GM19351 (cell line): ENCODE measurements at regions not wholly inside any gene's neighbourhood (a gene's known extent, or its start where the extent isn't known, plus 50 kb on each side); places are given as distances from the start of the nearest gene placed in this dataset.

Experiments
- ATAC-seq: cut with Tn5 transposase; IDR thresholded peaks from one replicate; pipeline ENCODE4 v1.9.1; 2021; ENCODE audit warnings: mild to moderate bottlenecking, moderate library complexity; ENCODE audit not compliant: unreplicated experiment

DNA sequence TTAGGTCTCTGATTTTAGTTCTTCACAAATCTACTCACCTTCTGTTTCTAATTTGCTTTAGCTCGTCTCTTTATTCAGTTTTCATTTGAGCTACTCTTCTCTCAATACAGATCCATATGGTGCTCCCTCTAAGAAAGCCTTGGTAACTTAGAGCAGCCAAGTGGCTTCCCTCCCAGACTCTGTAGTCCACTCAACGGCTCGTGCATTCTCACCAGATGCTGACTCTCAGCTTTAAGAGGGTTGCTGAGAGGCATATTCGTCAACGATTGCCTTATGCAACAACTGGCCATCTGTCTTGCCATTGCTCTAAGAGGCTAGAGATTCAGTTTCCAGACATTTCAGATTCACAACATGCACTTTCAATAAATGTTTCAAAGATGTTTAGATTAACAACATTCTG, 785.8 kb upstream of the SLC10A2 start:
- no peak for ATAC-seq

DNA sequence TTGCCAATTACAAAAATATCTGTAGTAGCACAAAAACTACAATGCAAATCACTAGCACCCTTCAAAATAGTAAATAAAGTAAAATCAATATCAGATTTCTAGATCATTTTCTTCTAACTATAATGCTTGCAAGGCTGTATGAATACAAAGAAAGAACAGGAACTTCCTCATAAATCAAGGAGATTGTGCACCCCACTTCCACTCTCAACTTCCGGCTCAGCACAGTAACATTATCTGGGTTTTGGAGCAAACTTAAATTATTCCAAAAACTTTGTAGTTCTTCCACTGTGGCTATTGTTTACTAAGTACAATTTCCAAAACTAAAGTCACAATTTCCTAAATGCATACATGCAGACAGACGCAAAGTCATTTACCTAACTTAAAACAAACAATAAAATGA, 778.3 kb upstream of the SLC10A2 start:
- no peak for ATAC-seq

DNA sequence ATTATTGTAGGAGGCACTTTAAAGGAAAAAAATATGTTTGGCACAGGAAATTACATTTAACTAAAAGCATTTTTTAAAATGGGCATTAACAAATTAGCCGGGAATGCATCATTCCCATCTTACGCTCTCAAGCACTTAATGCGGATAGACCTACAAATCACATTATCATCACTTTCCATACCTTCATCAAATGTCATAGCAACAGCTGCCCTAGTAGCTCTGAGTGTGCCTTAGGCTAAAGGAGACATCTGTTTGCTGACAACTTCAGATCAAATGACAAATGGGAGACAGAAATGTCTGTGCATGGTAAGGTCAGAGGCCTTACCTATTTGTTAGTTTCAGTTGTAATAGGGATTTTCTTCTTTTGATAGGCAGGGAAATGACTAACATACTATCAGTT, 773.2 kb upstream of the SLC10A2 start:
- ATAC-seq: no peak

DNA sequence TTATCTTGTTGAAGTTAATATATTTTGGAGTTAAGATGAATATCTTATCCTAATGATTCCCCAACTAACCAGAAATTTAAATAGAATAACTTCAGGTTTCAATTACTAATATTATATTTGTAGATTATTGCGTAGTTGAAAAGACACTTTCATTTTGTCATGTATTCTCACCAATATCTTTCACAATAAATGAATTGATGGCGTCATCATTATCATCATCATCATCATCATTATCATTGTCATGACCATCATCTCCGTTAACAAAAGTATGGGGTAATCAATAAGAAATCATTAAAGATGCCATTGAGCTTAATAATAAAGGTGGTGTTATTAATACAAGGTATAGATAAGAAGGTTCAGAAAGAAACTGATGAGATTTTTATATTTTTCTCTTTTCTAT, 768.8 kb upstream of the SLC10A2 start:
- ATAC-seq: no peak

DNA sequence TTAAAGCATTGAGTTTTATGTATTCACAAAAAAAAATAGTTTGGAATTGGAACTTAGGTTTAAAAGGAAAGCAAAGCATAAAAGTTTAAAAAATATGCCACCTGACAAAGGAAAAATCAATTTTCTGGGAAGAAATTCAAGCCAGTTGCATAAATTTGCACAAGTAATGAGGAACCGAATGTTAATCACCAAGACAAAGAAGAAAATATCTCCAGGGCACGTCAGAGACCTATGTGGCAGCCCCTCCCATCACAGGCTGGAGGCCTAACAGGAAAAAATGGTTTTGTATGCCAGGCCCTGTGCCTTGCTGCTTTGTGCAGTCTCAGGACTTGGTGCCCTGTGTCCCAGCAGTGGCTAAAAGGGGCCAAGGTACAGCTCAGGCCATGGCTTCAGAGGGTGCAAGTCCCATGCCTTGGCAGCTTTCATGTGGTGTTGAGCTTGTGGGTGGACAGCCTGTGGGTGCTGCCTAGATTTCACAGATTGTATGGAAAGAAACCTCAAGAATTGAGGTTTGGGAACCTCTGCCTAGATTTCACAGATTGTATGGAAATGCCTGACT, 767.2 kb upstream of the SLC10A2 start:
- no peak for ATAC-seq

DNA sequence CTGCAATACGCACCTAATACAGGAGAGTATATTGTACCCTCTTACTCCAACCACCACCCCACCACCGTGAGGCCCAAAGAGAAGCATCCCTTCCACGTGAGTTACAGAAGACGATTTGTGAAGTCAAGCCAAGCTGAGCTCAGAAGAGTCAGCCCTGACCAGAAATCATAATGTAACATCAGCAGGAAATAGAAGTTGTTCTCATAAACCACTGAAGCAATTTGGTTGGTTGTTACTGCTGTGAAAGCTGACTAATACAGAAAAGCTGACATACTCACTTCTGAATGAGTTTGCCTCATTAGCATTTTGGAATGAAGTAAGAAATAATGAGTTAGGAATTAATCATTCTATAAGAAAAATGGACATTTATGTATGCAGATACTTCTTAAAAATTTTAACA, 749.4 kb upstream of the SLC10A2 start:
- ATAC-seq: no peak

DNA sequence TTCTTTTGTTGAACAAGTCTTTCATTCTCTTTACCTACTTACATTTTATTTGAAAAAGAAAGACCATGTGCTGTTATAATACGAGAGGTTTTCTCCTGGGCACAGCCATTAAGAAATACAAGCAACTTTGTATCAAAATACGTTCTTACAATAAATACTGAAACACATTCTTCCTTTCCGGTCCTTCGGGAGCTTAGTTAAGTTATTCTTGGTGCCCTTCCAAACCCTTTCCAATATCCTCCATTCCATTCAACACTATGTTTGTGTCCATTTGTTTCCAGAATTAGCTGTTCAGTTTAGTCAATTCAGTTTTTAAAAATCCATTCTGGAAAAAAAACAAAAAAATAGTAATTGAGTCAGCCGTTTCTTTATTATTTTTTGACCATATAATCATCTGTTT, 746.8 kb upstream of the SLC10A2 start:
- no peak for ATAC-seq

DNA sequence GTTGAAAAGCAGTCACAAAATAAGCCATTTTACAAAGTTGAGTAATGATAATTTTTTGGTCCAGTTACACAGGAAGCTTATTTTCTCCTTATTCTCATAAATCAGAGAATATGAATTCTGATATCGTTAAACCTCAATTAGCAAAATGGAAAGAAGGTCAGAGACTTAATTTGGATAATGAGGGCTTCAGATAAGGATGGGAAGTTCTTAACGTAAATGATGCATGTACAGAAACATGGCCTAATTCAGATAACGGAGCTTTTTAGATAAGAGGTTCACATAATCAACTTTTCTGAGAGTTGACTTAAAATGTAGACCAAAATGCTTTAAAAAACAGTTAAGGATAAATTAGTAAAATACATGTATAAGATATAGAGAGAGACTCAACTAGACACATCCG, 746.3 kb upstream of the SLC10A2 start:
- ATAC-seq: no peak

DNA sequence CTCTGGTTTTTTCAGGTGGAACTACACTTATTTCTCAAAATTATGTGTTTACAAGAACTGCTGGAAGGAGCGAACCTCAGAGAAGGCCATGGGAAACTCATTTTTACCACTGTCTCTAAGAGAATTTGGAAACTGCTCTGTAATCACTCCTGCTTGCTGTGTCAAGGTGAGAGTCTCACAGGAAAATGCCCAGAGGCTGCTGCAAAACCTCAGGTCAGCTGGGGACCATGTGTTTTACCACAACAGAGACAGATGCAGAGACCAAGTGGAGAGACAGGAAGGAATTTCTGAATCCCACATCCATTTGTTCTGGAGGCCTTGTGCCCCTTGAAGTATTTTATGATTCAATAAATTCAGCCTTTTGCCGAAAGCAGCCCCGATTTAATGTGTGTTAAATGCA, 743.8 kb upstream of the SLC10A2 start:
- no peak for ATAC-seq

DNA sequence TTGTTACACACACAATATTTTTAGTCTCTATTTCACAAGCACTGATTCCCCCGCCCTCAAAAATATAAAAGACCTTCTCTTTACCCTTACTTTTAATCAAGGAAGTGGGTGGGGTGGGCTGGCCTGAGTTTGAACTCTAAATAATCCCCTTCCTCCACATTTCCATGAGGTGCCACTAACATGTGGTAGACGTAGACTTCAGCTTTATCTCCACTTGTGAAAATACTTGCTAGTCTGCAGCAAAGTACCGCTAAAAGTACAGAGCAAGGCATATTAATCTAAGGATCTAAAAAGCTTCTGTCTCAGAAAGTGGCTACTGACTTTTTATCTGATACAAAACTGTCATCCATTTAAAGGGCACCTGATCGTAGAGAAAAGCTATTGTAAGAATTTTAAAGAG, 739.6 kb upstream of the SLC10A2 start:
- ATAC-seq: no peak

DNA sequence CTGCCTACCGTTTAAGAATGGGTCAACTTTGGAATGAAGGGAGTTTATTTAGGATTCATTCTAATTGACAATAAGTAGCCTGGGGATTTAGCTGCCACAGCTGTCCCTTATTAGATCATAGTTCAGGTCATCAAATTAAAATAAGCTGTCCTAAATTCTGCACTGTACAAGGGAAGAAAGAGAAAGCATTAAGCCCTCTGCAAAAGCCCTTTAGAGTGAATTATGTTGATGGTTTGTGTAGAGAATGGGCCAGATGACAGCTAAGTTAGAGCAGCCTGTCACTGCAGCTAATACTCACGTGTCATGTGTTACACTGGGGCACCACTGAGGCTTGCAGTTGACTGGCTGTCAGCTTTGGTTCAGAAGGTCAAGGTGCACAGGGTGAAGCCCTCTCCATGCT, 737.1 kb upstream of the SLC10A2 start:
- no peak for ATAC-seq

DNA sequence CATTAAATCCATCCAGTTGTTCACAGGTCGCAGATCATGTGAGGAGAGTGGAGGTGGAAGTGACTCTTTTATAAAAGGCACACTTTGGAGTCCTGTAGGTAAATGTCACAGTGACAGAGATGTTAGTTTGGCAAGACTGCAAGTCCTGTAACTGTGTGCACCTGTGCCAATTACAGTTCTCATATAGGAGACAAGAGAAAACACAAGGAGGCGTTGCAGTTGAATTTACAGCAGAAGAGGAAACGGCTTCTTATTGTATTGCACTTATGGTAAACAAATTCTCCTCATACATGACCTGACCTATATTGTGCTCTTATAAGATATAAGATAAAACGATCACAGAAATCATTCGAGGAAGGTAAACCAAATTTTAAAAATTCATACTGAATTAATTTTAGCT, 732.8 kb upstream of the SLC10A2 start:
- ATAC-seq: no peak

DNA sequence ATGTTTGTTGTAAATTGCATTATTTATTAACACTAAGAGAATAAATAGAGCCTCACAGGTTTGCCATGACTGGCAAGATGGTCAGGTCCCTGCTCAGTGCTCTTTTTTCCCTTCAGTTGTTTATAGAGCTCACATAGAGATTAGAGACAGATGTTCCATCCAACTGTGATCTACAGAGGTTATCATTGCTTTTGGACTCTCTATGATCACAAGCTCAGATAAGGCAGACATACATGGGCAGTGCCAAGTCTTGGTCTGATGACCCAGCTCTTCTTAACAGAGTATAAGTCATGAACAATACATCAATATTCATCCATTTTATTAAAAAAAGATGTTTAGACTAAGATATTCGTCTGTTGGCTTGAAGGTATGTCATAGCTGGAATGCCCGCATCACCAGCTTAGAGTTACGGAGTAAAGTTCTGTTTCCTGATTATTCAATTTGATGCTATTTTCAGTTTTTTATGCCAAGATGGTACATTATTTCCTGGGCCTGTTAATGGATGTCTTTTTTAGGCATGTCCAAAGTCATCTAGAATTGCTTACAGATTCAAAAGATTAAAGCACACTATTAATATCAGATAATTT, 729.8 kb upstream of the SLC10A2 start:
- no peak for ATAC-seq

DNA sequence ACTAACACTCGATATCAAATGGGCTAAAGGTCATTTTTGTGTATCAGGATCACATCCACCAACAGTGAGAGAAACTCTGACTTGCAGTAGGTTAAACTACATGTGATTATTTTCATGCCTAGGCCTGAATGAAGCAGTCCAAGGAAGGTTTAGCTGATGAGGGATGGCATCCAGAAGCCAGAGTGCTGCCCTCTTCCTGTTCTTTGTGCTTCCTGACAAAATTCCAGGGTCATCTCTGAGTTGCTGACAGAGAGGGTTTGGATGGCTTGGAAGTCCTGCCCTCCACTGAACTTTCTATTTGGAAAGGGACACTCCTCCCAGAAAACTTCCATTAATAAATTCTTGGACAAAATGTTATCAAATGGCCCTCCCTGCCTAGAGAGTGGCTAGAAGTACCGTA, 728.3 kb upstream of the SLC10A2 start:
- ATAC-seq: no peak

DNA sequence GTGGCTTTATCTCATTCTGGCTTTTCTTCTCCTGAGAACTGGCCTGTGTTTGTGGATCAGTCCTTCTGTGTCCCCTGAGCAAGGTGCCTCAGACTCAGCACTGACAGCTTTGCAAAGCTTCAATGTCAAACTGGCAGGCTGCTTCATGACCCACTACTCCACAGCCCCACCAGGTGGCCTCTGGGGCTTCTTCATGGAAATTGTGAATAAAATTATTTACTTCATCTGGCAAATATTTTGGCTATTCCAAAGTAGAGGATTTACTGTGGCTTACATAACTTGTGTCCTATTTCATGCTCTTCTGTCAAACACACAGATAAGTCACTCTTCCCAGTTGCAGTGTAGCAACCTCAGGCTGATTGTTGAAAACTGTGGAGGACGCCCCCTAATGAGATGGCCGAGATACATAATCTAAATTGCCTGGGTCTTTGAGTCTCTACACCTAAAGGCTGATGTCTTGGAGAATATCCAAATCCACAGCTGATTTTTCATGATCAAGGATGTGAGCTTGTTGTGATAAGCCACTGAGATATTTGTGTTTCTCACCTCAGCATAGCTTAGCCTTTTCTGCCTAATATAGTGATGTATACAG, 721.9 kb upstream of the SLC10A2 start:
- ATAC-seq: no peak

DNA sequence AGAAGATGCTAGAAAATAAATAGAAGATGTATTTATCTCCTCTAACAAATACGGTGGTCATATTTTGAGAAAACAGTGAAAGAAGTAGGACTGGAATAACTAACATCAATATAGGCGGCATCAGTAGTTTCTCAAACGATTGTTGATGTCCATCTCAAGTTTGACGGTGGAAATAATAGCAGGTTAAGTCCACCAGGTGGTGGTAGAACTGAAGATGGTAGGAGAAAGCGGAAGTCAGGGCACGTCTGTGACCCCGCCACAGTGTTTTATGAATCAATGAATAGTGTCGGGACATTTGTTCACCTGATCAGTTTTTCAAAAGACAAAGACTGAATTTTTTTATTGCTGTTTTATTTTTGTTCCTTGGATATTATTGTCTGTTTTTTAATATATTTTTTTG, 706.4 kb upstream of the SLC10A2 start:
- no peak for ATAC-seq

DNA sequence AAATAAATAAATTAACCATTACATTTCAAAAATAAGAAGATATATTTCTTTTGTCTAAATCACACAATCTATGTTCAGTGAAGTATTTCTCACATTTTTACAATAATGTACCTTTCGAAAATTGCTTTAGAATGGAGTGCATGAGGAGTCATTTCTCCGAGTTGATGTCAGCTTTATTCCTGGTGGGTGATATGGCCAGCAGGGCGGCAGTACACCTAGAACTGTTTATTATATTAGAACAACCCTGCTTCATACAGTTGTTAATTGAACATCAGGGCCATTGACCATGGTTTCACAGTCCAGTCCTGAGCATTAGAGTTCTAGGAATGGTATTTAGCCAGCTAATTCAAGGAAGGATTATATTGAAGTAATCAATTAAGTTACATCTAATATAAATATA, 696.3 kb upstream of the SLC10A2 start:
- no peak for ATAC-seq

DNA sequence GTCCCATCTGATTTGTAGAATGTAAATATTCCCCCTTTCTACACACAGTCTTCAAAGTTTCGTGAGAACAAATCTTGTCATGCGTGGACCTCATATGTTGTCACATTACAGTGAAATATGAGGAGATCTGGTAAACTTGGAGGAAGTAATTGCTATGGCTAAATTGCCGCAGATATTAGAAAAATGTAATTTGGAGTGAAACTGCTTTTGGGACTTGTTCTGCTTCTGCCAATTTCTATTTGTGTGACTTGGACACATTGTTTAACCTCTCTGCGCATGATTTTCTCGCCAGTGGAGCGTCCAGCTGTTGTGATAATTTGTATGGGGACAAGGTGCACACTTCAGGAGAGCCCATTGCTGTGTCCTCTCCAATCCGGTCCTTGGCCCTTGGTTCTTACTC, 693.1 kb upstream of the SLC10A2 start:
- no peak for ATAC-seq

DNA sequence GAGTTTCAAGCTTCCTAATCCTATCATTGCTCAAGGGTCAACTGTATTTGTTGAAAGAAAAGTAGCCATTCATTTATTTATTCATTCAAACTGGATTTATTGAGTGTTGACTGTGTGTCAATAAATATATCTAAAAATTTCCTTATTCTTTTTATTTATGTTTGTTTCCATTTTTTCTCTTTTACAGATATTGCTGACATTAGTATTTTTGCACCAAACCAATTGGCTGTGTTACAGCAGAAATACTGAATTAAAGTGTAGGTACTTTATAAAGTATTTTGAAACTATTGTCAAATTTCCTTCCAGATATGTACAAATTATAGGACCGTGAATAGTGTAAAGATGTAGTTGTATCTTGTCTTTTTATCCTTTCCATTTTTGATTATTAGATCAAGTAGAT, 692.0 kb upstream of the SLC10A2 start:
- ATAC-seq: no peak

DNA sequence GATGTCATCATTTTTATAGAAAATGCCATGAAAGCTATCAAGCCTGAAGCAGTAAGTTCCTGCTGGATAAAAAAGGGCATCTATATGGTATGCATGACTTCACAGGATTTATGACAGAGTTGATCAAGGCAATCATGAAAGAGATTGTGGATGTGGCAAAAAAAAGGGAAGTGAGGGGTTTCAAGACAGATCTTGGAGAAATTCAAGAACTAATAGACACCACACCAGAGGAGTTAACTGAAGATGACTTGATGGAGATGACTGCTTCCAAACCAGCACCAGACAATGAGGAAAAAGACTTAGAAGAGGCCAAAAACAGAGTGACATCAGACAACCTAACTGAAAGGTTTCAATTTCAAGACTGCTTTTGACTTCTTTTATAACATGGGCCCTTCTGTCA, 691.1 kb upstream of the SLC10A2 start:
- ATAC-seq: no peak

DNA sequence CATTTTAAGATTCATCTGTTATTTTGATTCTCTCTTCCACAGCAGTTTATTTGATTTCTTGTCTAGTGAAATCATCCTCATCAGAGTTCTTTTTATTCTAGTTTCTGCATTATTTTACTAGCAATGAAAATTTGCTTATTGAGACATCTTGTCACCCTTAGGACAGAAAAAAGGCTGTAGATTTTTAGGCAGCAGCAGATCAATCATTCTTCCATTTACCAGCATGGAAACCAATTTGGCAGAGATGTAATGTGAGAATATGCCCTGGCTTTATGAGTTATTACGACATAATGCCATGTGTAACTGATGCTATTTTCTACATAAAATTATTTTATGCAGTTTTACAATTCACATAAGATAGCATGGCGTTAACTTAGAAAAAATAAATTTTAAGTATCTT, 688.6 kb upstream of the SLC10A2 start:
- ATAC-seq: no peak

DNA sequence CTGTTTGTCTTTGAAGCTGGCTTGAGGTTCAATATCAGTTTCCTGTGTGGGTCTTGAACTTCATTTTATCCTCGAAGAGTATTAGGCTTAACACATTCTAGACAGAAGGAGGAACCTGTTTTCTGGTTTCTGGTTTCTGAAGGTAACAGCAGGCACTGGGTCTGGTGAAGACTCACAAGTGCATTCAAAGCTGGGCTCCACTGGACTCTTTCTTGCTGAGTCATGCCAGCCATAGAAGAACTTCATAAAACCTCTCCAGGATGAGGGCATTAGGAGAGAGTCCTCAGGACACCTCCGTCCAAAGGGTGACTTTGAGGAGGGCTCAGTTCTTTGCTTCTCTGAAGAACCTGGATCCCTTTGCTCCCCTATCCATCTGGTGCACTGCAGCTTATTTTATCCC, 668.6 kb upstream of the SLC10A2 start:
- ATAC-seq: no peak

DNA sequence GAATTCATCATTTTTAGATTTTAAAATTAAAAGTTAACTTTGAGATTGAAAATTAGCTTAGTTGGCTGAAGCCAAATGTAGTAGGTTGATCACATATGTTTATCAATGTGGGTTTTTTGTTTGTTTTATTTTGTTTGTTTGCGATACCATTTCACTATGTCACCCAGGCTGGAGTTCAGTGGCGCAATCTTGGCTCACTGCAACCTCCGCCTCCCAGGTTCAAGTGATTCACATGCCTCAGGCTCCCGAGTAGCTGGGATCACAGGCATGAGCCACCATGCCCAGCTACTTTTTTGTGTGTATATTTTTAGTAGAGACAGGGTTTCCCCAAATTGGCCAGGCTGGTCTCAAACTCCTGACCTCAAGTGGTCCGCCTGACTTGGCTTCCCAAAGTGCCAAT, 665.7 kb upstream of the SLC10A2 start:
- ATAC-seq: no peak
